ENCODE measurements at regions not wholly inside any gene's neighbourhood (a gene's known extent, or its start where the extent isn't known, plus 50 kb on each side); places are given as distances from the start of the nearest gene placed in this dataset.
"Not testable (repeated sequence)": the region's sequence is repeated elsewhere in the genome, so short reads cannot be mapped to it uniquely, and the experiment has no call there.

- DNase-seq, result peak in 2 of 4 donors; percentile 41 to 47
- intact Hi-C loops (cut with DNase I), result no loop called here
- no peaks in the 10 kb centered on the region for H3K4me1 ChIP-seq
Measured at GRCh38 chr6:33885132-33886057, 81.6 kb upstream of the MLN start.

GRCh38 chr6:33883621-33884020, 79.8 kb upstream of the MLN start:
- H3K4me1 ChIP-seq; H3K27ac ChIP-seq; DNase-seq; H3K36me3 ChIP-seq; H3K27me3 ChIP-seq; ATAC-seq; H3K4me3 ChIP-seq; intact Hi-C loops (cut with DNase I); H3K9me3 ChIP-seq: not testable (repeated sequence)

More at GRCh38 chr6:33885132-33886057, 81.6 kb upstream of the MLN start:
- Histone ChIP-seq H3K36me3 (no peaks in the 10 kb centered on the region), H3K4me3 (no peak overlapping the region), H3K27me3 (peaks cover 0 to 5% of the 10 kb centered on the region in 2 donors), H3K27ac (no peak overlapping the region), H3K9me3 (no peaks in the 10 kb centered on the region)
- ATAC-seq, result peak; percentile 88
- TF ChIP-seq CTCF (IDR thresholded peaks at IDR 0.05), result no peak

GRCh38 chr6:33882154-33882553, 78.4 kb upstream of the MLN start:
- no peak overlapping the region for H3K27ac ChIP-seq
- no peaks in the 10 kb centered on the region for H3K9me3 ChIP-seq
- peaks cover 0 to 5% of the 10 kb centered on the region in 2 donors for H3K27me3 ChIP-seq
- H3K36me3 ChIP-seq, result no peaks in the 10 kb centered on the region
- DNase-seq (peak in 3 of 4 donors; percentile 31 to 80 (median 60)), ATAC-seq (no peak)
- intact Hi-C loops (cut with DNase I), result no loop called here
- TF ChIP-seq CTCF (IDR thresholded peaks at IDR 0.05), result no peak
- H3K4me3 ChIP-seq, result no peak overlapping the region
- no peaks in the 10 kb centered on the region for H3K4me1 ChIP-seq

GRCh38 chr6:33880766-33881165, 77.0 kb upstream of the MLN start:
- Histone ChIP-seq H3K4me1 (no peaks in the 10 kb centered on the region), H3K36me3 (no peaks in the 10 kb centered on the region), H3K4me3 (no peak overlapping the region), H3K27ac (no peak overlapping the region), H3K9me3 (no peaks in the 10 kb centered on the region), H3K27me3 (peaks cover 0 to 5% of the 10 kb centered on the region in 2 donors)
- no peak for TF ChIP-seq CTCF (IDR thresholded peaks at IDR 0.05)
- DNase-seq (peak in 1 of 4 donors; percentile 37), ATAC-seq (no peak)
- intact Hi-C loops (cut with DNase I), result no loop called here

- no peaks in the 10 kb centered on the region for H3K9me3 ChIP-seq
- no peak for TF ChIP-seq CTCF (IDR thresholded peaks at IDR 0.05)
- peaks cover 0 to 5% of the 10 kb centered on the region in 2 donors for H3K27me3 ChIP-seq
- no peaks in the 10 kb centered on the region for H3K36me3 ChIP-seq
- H3K27ac ChIP-seq, result no peak overlapping the region
- no peaks in the 10 kb centered on the region for H3K4me1 ChIP-seq
- H3K4me3 ChIP-seq, result no peak overlapping the region
- intact Hi-C loops (cut with DNase I), result no loop called here
- ATAC-seq (no peak), DNase-seq (peak in 1 of 4 donors; percentile 23)
Measured at GRCh38 chr6:33880104-33880678, 76.4 kb upstream of the MLN start.

Measured in left lung (tissue), 4 donors.